GM12878 (cell line): ENCODE measurements at regions not wholly inside any gene's neighbourhood (a gene's known extent, or its start where the extent isn't known, plus 50 kb on each side); places are given as distances from the start of the nearest gene placed in this dataset.

Experiments
- ATAC-seq: fragments of 200-7000 bp; cut with Tn5 transposase; 3 replicates; pipeline ENCODE4 v1.9.1; 2020; ENCODE audit warnings: mild to moderate bottlenecking, moderate library complexity
- BruUV-seq: library from RNA; stranded (reverse); fragments of 400-500 nt; replicated peaks from 2 replicates; lab custom pipeline; 2021; lab: Mats Ljungman, UMichigan
- CTCF ChIA-PET: fragments of 300-600 bp; sonication (Branson Sonifier 250); formaldehyde crosslinking; extraction: SDS; loops from one replicate; lab custom pipeline; 2021; ENCODE audit warnings: inconsistent platforms; lab: Yijun Ruan, JAX
- POLR2A ChIA-PET: fragments of 350-600 bp; formaldehyde crosslinking; extraction: SDS; loops from one replicate; lab custom pipeline; 2021; ENCODE audit warnings: inconsistent platforms; lab: Charles Lee
- RAD21 ChIA-PET: fragments of 300-600 bp; sonication (Branson Sonifier 250); formaldehyde crosslinking; loops from one replicate; lab custom pipeline; 2023; ENCODE audit warnings: antibody characterized with exemption; ENCODE audit not compliant: unreplicated experiment; lab: Charles Lee
- SMC1A ChIA-PET: fragments of 300-600 bp; sonication (Branson Sonifier 250); formaldehyde crosslinking; loops from one replicate; lab custom pipeline; 2023; ENCODE audit not compliant: unreplicated experiment, uncharacterized antibody; lab: Charles Lee
- DNase-seq: peaks from one replicate; pipeline ENCODE4 v3.0.0-alpha.2; 2011; ENCODE audit warnings: low read depth, low spot score
- FAIRE-seq: peaks from 3 replicates; lab custom pipeline; 2011; peaks lifted over from hg19 to GRCh38; lab: Jason Lieb, UNC
- H2AFZ ChIP-seq: 2 replicates; pipeline ENCODE4 v1.6.0; 2011; ENCODE audit warnings: low read depth, low read length, control low read depth; ENCODE audit not compliant: control insufficient read depth
- H3K27ac ChIP-seq: 2 replicates; pipeline ENCODE4 v1.5.1; 2011; ENCODE audit warnings: control low read depth; ENCODE audit not compliant: control insufficient read depth, insufficient read depth
- H3K27me3 ChIP-seq, 2 experiments: replicated peaks in 1 of 2; 2 replicates each; pipeline versions ENCODE4 v1.6.0 to v1.6.1; 2011; ENCODE audit warnings: low read length in 1 of 2; ENCODE audit not compliant: control insufficient read depth in 2 of 2, insufficient read depth in 2 of 2
- H3K36me3 ChIP-seq, 2 experiments: 2 replicates each; pipeline ENCODE4 v1.5.1; 2011; ENCODE audit warnings: low read length in 1 of 2; ENCODE audit not compliant: control insufficient read depth in 2 of 2, insufficient read depth in 2 of 2
- H3K4me1 ChIP-seq: 2 replicates; pipeline ENCODE4 v1.6.1; 2011; ENCODE audit warnings: mild to moderate bottlenecking, low read length, moderate library complexity, mixed read lengths; ENCODE audit not compliant: control insufficient read depth, insufficient read depth
- H3K4me2 ChIP-seq: 2 replicates; pipeline ENCODE4 v1.6.0; 2011; ENCODE audit warnings: control low read depth; ENCODE audit not compliant: control insufficient read depth, insufficient read depth
- H3K4me3 ChIP-seq: fragments of 200-600 bp; sonication (generic); 2 replicates; pipeline ENCODE4 v1.5.1; 2016
- H3K79me2 ChIP-seq: 2 replicates; pipeline ENCODE4 v1.6.0; 2011; ENCODE audit warnings: low read length; ENCODE audit not compliant: control insufficient read depth, insufficient read depth
- H3K9ac ChIP-seq: 2 replicates; pipeline ENCODE4 v1.8.0; 2011; ENCODE audit warnings: low read length, control low read depth, mixed read lengths; ENCODE audit not compliant: control insufficient read depth, insufficient read depth
- H3K9me3 ChIP-seq: replicated peaks from 3 replicates; pipeline ENCODE4 v1.5.1; 2011; ENCODE audit warnings: mild to moderate bottlenecking, low read length; ENCODE audit not compliant: control insufficient read depth, insufficient read depth
- H4K20me1 ChIP-seq: 2 replicates; pipeline ENCODE4 v1.6.0; 2011; ENCODE audit not compliant: control insufficient read depth, insufficient read depth
- CHD1 ChIP-seq: IDR thresholded peaks from 2 replicates; pipeline ENCODE4 v1.6.1; 2012; ENCODE audit warnings: low read depth, low read length, improper control_type of control experiment
- EED ChIP-seq: sonication (generic); IDR thresholded peaks from 2 replicates; pipeline ENCODE4 v1.6.1; 2016; ENCODE audit warnings: antibody characterized with exemption, low read depth
- ETV6 ChIP-seq, 2 experiments: fragments of 450-650 bp in 1 of 2; IDR thresholded peaks in 1 of 2; conservative IDR thresholded peaks in 1 of 2; 2 replicates each; pipeline ENCODE4 v1.6.1; 2014; ENCODE audit warnings: antibody characterized with exemption in 1 of 2, borderline replicate concordance in 1 of 2, low read depth in 1 of 2, mild to moderate bottlenecking in 1 of 2, moderate library complexity in 1 of 2
- IKZF1 ChIP-seq: fragments of 450-650 bp; conservative IDR thresholded peaks from 2 replicates; pipeline ENCODE4 v1.6.1; 2017; ENCODE audit warnings: antibody characterized with exemption, mild to moderate bottlenecking
- NFYA ChIP-seq: IDR thresholded peaks from 2 replicates; pipeline ENCODE4 v1.6.1; 2011; ENCODE audit warnings: low read depth, mild to moderate bottlenecking, low read length, improper control_type of control experiment, borderline replicate concordance
- RUNX3 ChIP-seq: IDR thresholded peaks from 2 replicates; pipeline ENCODE4 v1.6.1; 2012; ENCODE audit warnings: low read length, inconsistent platforms
- SMARCA5 ChIP-seq: fragments of 450-650 bp; IDR thresholded peaks from 2 replicates; pipeline ENCODE4 v1.6.1; 2017; ENCODE audit warnings: mild to moderate bottlenecking
- SREBF1 ChIP-seq: IDR thresholded peaks from 2 replicates; pipeline ENCODE4 v1.6.1; 2012; ENCODE audit warnings: mild to moderate bottlenecking, low read length
- STAT1 ChIP-seq: fragments of 450-650 bp; conservative IDR thresholded peaks from 2 replicates; pipeline ENCODE4 v1.6.1; 2014; ENCODE audit warnings: antibody characterized with exemption, mild to moderate bottlenecking
- TCF3 ChIP-seq: IDR thresholded peaks from 2 replicates; pipeline ENCODE4 v1.6.1; 2012; ENCODE audit warnings: low read depth, mild to moderate bottlenecking, low read length, borderline replicate concordance; ENCODE audit not compliant: insufficient read depth
- WGBS: methylation state at CpG from one replicate; pipeline ENCODE4 v1.1.6; 2016; ENCODE audit warnings: low lambda C conversion rate; ENCODE audit not compliant: insufficient replicate concordance, insufficient coverage; ENCODE audit errors: missing lambda C conversion rate; 5-methylcytosine and 5-hydroxymethylcytosine counted together
- in situ Hi-C: fragments of 300-500 bp; cut with MboI; formaldehyde crosslinking; loops from 9 replicates; pipeline ENCODE4 v1.14.3; 2018; ENCODE audit warnings: mixed read lengths
- intact Hi-C: fragments of 100-400 bp; cut with micrococcal nuclease; formaldehyde crosslinking; loops from one replicate; pipeline ENCODE4 v1.14.2; 2022; ENCODE audit not compliant: unreplicated experiment
- TF ChIP-seq, protein P1 (sequence below): fragments of 450-650 bp; formaldehyde crosslinking; IDR thresholded peaks from 2 replicates; pipeline ENCODE4 v1.4.0; 2022; ENCODE audit warnings: mild to moderate bottlenecking, moderate library complexity

DNA sequence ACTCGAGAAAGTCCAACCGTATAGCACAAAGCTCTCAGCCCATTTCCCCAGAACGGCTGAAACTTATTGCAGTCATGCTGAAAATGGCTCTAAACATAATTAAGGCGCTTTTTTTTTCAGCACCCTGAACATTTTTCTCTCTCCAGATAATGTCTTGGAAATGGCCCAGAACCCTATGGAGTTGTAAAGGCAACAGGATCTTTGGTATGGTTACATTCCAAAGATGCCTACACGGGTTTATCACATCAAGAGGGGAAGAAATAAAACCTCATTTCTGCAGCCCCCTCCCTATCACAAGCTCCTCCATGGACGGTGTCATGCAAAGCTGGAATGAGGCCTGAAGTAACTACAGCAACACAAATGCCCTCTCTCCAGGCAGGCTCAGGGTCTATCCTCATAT is 126.4 kb upstream of the GALNT2 start:
- H2AFZ ChIP-seq = no peak overlapping the region
- WGBS = 25% methylated on average over 6 of the region's 6 CpGs
- no peak for FAIRE-seq
- H3K27me3 ChIP-seq = peaks cover 0 to 3% of the 10 kb centered on the region in 2 experiments; a peak in 1 of 4 replicates
- no peak overlapping the region for H3K4me3 ChIP-seq
- in situ Hi-C loops (no loop called here), intact Hi-C loops (no loop called here)
- ChIA-PET SMC1A (no interaction called here), CTCF (no interaction called here), POLR2A (no interaction called here)
- ATAC-seq = no peak
- no peaks in the 10 kb centered on the region for H3K36me3 ChIP-seq
- no TSS peak for BruUV-seq
- no peak overlapping the region for H3K9ac ChIP-seq
- H3K4me1 ChIP-seq = no peaks in the 10 kb centered on the region
- H3K79me2 ChIP-seq = no peaks in the 10 kb centered on the region
- TF ChIP-seq TCF3 (no peak), CHD1 (no peak), RUNX3 (no peak), SREBF1 (no peak), STAT1 (no peak), IKZF1 (no peak), NFYA (no peak), SMARCA5 (no peak), ETV6 (conservative IDR thresholded peaks at IDR 0.05 in 1 of 2, IDR thresholded peaks at IDR 0.05 in 1 of 2; ENCODE audit: borderline replicate concordance in 1 of 2, low read depth in 1 of 2) (no peak), EED (no peak)
- TF ChIP-seq, protein P1, sequence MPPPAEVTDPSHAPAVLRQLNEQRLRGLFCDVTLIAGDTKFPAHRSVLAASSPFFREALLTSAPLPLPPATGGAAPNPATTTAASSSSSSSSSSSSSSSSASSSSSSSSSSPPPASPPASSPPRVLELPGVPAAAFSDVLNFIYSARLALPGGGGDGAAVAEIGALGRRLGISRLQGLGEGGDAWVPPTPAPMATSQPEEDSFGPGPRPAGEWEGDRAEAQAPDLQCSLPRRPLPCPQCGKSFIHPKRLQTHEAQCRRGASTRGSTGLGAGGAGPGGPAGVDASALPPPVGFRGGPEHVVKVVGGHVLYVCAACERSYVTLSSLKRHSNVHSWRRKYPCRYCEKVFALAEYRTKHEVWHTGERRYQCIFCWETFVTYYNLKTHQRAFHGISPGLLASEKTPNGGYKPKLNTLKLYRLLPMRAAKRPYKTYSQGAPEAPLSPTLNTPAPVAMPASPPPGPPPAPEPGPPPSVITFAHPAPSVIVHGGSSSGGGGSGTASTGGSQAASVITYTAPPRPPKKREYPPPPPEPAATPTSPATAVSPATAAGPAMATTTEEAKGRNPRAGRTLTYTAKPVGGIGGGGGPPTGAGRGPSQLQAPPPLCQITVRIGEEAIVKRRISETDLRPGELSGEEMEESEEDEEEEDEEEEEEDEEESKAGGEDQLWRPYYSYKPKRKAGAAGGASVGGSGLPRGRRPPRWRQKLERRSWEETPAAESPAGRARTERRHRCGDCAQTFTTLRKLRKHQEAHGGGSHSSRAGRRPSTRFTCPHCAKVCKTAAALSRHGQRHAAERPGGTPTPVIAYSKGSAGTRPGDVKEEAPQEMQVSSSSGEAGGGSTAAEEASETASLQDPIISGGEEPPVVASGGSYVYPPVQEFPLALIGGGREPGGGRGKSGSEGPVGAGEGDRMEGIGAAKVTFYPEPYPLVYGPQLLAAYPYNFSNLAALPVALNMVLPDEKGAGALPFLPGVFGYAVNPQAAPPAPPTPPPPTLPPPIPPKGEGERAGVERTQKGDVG (CRISPR knock-in tag) = no peak
- TF ChIP-seq, all 136 proteins: peak for 0
- no peak for DNase-seq
- Histone ChIP-seq H3K27ac (no peak overlapping the region), H4K20me1 (no peaks in the 10 kb centered on the region), H3K9me3 (no peaks in the 10 kb centered on the region), H3K4me2 (no peak overlapping the region)
- RAD21 ChIA-PET = no interaction called here
